ENCODE measurements at regions not wholly inside any gene's neighbourhood (a gene's known extent, or its start where the extent isn't known, plus 50 kb on each side); places are given as distances from the start of the nearest gene placed in this dataset.
"Not testable (repeated sequence)": the region's sequence is repeated elsewhere in the genome, so short reads cannot be mapped to it uniquely, and the experiment has no call there.

DNA sequence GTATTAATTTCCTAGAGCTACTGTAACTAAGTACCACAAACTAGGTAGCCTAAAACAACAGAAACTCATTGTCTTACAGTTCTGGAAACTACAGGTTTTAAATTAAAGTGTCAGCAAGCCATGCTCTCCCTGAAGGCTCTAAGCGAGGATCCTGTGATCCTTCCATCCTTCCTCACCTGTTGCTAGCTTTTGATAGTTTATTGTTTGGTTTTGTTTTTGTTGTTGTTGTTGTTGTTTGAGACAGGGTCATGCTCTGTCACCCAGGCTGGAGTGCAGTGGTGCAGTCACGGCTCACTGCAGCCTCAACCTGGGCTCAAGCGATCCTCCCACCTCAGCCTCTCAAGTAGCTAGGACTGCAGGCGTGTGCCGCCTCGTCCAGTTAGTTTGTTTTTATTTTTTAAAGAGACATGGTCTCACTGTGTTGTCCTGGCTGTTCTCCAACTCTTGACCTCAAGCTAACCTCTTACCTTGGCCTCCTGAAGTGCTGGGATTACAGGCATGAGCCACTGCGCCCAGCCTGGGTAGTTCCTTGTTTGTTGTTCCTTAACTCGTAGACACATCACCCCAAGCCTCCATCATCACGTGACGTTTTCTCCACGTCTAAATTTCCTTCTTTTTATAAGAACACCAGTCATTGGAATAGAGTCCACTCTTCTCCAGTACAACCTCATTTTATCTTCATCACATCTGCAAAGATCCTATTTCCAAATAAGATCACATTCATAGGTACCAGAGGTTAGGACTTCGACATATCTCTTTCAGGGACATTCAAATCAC is 109.1 kb downstream of the AKR1D1 start:
- no peak for DNase-seq
- Mint-ChIP-seq H3K4me1 (peaks cover 5% of the 10 kb centered on the region), H3K9me3 (peaks cover 26% of the 10 kb centered on the region), H3K4me3 (no peak overlapping the region), H3K27ac (no peak overlapping the region), H3K27me3 (ENCODE audit: low read depth, poor library complexity) (peaks cover 3% of the 10 kb centered on the region), H3K36me3 (ENCODE audit: low read depth) (no peaks in the 10 kb centered on the region)
- TF ChIP-seq, protein P1, sequence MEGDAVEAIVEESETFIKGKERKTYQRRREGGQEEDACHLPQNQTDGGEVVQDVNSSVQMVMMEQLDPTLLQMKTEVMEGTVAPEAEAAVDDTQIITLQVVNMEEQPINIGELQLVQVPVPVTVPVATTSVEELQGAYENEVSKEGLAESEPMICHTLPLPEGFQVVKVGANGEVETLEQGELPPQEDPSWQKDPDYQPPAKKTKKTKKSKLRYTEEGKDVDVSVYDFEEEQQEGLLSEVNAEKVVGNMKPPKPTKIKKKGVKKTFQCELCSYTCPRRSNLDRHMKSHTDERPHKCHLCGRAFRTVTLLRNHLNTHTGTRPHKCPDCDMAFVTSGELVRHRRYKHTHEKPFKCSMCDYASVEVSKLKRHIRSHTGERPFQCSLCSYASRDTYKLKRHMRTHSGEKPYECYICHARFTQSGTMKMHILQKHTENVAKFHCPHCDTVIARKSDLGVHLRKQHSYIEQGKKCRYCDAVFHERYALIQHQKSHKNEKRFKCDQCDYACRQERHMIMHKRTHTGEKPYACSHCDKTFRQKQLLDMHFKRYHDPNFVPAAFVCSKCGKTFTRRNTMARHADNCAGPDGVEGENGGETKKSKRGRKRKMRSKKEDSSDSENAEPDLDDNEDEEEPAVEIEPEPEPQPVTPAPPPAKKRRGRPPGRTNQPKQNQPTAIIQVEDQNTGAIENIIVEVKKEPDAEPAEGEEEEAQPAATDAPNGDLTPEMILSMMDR (IDR thresholded peaks at IDR 0.05) = no peak

DNA sequence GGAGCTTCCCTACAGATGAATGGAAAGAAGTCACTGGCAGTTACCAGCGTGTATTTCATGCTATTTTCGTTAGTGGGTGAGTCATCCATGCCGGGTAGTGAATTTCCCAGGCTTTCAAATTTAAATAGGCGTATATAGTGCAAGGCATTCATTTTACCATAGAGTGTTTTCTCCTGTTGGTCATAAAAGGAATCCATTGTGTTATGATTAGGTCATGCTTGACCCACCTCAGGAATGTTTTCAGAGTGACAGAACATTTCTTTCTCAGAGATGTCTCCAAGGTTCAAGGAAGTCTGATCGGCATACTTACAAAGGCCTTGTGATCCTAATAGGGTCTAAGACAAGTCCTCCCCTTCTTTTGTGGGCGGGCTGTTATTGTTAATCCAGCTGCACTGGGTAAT is 110.7 kb downstream of the AKR1D1 start:
- Mint-ChIP-seq H3K27me3 (ENCODE audit: low read depth, poor library complexity) (no peaks in the 10 kb centered on the region), H3K27ac (no peak overlapping the region), H3K4me1 (peaks cover 5% of the 10 kb centered on the region), H3K9me3 (peaks cover 30% of the 10 kb centered on the region), H3K36me3 (ENCODE audit: low read depth) (no peaks in the 10 kb centered on the region), H3K4me3 (no peak overlapping the region)
- TF ChIP-seq, protein P1 (IDR thresholded peaks at IDR 0.05) = no peak
- no peak for DNase-seq

DNA sequence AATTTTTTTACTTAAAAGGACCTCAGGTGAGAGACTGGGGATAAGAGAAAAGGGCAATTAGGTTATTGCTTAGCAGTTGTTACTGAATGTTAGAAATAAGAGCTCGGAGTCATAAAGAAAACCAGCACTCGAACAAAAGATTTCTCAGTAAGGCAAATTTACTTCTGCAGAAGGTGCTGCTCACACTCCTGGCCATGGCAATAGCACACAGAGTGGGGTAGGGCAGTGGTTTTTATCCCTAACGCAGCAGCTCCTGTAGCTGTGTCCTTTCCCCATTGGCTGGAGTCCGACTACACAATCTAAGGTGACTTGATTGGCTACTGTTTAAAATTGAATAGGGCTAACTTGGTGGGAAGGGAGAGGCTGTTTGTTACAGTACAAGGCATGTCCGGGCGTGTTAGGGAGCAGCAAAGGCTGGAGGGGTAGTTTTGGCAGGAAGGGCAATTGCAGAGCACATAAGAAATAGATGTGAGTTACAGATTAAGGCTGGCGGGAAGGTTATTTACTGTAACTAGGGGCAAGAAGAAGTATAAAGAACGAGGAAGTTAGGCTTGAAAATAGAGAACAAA is 112.1 kb downstream of the AKR1D1 start:
- Mint-ChIP-seq H3K27me3 (ENCODE audit: low read depth, poor library complexity) (no peaks in the 10 kb centered on the region), H3K27ac (no peak overlapping the region), H3K4me3 (no peak overlapping the region), H3K4me1 (peaks cover 5% of the 10 kb centered on the region), H3K36me3 (ENCODE audit: low read depth) (no peaks in the 10 kb centered on the region), H3K9me3 (peaks cover 26% of the 10 kb centered on the region)
- TF ChIP-seq, protein P1 (IDR thresholded peaks at IDR 0.05) = no peak
- no peak for DNase-seq

DNA sequence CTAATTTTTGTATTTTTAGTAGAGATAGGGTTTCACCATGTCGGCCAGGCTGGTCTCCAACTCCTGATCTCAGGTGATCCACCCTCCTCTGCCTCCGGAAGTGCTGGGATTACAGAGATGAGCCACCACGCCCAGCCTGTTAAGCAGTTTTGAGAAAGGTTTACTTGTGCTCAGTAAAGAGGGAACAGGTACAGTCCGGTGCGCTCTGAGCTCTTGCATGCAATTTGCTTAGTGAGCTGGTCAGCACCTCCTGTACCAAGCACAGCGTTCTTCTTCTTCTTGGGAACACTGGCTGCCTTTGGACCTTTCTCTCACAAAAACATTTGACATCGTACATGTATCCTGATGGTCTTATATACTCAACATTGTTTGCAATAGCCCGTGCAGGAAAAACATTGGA is 118.3 kb downstream of the AKR1D1 start:
- Mint-ChIP-seq H3K9me3 (peaks cover 4% of the 10 kb centered on the region), H3K36me3 (ENCODE audit: low read depth) (no peaks in the 10 kb centered on the region), H3K27me3 (ENCODE audit: low read depth, poor library complexity) (no peaks in the 10 kb centered on the region), H3K4me1 (no peaks in the 10 kb centered on the region), H3K4me3 (no peak overlapping the region), H3K27ac (no peak overlapping the region)
- DNase-seq = no peak
- TF ChIP-seq, protein P1 (IDR thresholded peaks at IDR 0.05) = no peak

DNA sequence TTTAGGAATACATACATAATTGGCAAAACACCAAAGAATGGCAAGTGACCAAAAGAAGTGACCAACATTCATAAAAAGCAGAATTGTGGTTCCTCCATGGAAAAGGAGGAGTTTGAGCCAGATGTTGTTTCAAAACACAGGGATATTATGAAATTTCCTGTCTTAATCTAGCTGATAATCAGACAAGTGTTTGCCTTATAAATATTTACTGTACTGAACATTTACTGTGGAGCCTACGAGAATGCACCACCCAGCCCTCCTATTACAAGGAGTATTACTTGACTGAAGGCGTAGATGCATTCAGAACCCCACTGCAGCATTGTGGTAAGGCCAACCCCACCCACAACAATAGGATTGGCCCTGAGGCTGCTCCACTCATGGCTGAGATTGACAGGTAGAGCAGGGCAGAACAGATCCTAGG is 118.9 kb downstream of the AKR1D1 start:
- Mint-ChIP-seq H3K9me3 (peaks cover 4% of the 10 kb centered on the region), H3K27ac (no peak overlapping the region), H3K4me3 (no peak overlapping the region), H3K27me3 (ENCODE audit: low read depth, poor library complexity) (no peaks in the 10 kb centered on the region), H3K4me1 (no peaks in the 10 kb centered on the region), H3K36me3 (ENCODE audit: low read depth) (no peaks in the 10 kb centered on the region)
- TF ChIP-seq, protein P1 (IDR thresholded peaks at IDR 0.05) = no peak
- no peak for DNase-seq

DNA sequence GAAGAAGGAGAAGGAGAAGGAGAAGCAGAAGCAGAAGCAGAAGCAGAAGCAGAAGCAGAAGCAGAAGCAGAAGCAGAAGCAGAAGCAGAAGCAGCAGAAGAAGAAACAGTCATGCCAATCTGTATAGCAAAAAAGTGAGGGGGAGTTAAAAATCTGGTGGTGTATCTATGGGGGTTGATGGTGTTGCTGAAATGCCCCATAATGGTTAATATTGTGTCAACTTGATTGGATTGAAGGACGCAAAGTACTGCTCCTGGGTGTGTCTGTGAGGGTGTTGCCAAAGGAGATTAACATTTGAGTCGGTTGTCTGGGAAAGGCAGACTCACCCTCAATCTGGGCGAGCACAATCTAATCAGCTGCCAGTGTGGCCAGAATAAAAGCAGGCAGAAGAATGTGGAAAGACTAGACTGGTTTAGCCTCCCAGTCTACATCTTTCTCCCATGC is 120.3 kb downstream of the AKR1D1 start:
- H3K9me3 Mint-ChIP-seq; H3K27me3 Mint-ChIP-seq (ENCODE audit: low read depth, poor library complexity); H3K27ac Mint-ChIP-seq; H3K4me1 Mint-ChIP-seq; H3K36me3 Mint-ChIP-seq (ENCODE audit: low read depth); DNase-seq; H3K4me3 Mint-ChIP-seq: not testable (repeated sequence)

Data from nephron progenitor cell (in vitro differentiated cells).